HCT116 (cell line): ENCODE measurements at regions not wholly inside any gene's neighbourhood (a gene's known extent, or its start where the extent isn't known, plus 50 kb on each side); places are given as distances from the start of the nearest gene placed in this dataset.

Source experiments
- ATAC-seq: fragments of 200-7000 bp; cut with Tn5 transposase; 2 replicates; pipeline ENCODE4 v1.9.1; 2020; ENCODE audit warnings: mild to moderate bottlenecking, moderate library complexity
- BruUV-seq: library from RNA; stranded (reverse); fragments of 400-500 nt; replicated peaks from 2 replicates; lab custom pipeline; 2021; lab: Mats Ljungman, UMichigan
- CTCF ChIA-PET: fragments of 300-600 bp; sonication (Branson Sonifier 250); formaldehyde crosslinking; loops from one replicate; lab custom pipeline; 2021; ENCODE audit warnings: antibody characterized with exemption; lab: Charles Lee
- POLR2A ChIA-PET: fragments of 300-600, 350-600 bp; sonication (Branson Sonifier 250); formaldehyde crosslinking; loops from one replicate; lab custom pipeline; 2021; ENCODE audit warnings: antibody characterized with exemption; lab: Charles Lee
- RAD21 ChIA-PET, 2 experiments: fragments of 300-600 bp; sonication (Branson Sonifier 250); formaldehyde crosslinking; loops; one replicate each; lab custom pipeline; 2023; ENCODE audit warnings: low total read pairs in 2 of 2; ENCODE audit not compliant: uncharacterized antibody in 2 of 2, unreplicated experiment in 2 of 2, low non-redundant PET in 1 of 2; lab: Charles Lee
- DNase-seq: peaks from one replicate; pipeline ENCODE4 v3.0.0-alpha.2; 2010; ENCODE audit warnings: low read depth, low spot score
- H2AFZ ChIP-seq: fragments of 200-600 bp; shearing (Covaris generic), sonication (generic); 2 replicates; pipeline ENCODE4 v1.6.1; 2017; ENCODE audit warnings: low read depth, mixed run types, mixed read lengths, antibody characterized with exemption, low read length; ENCODE audit not compliant: poor library complexity, severe bottlenecking
- H3K27ac ChIP-seq: 2 replicates; pipeline ENCODE4 v1.5.1; 2012; ENCODE audit warnings: low read depth, low read length
- H3K27me3 ChIP-seq: fragments of 200-600 bp; sonication (generic); 2 replicates; pipeline ENCODE4 v1.6.1; 2016; ENCODE audit warnings: mixed run types, low read length, mixed read lengths; ENCODE audit not compliant: insufficient read depth
- H3K36me3 ChIP-seq, 2 experiments: fragments of 200-500 bp in 1 of 2; fragments of 200-600 bp in 1 of 2; sonication (Bioruptor generic) in 1 of 2; sonication (generic) in 1 of 2; 2 replicates each; pipeline versions ENCODE4 v1.5.1 to v1.6.1; 2014 to 2016; ENCODE audit warnings: low read length in 2 of 2, inconsistent platforms in 1 of 2, mixed read lengths in 1 of 2, mixed run types in 1 of 2; ENCODE audit not compliant: insufficient read depth in 2 of 2, control insufficient read depth in 1 of 2
- H3K4me1 ChIP-seq, 2 experiments: fragments of 200-600 bp in 1 of 2; sonication (generic) in 1 of 2; 2 replicates each; pipeline versions ENCODE4 v1.5.1 to v1.6.1; 2012 to 2017; ENCODE audit warnings: low read length in 2 of 2, inconsistent platforms in 1 of 2, mild to moderate bottlenecking in 1 of 2, mixed read lengths in 1 of 2, mixed run types in 1 of 2, moderate library complexity in 1 of 2; ENCODE audit not compliant: insufficient read depth in 2 of 2, control insufficient read depth in 1 of 2
- H3K4me2 ChIP-seq: fragments of 200-600 bp; sonication (generic); 2 replicates; pipeline ENCODE4 v1.6.1; 2017; ENCODE audit warnings: mixed run types, low read length, mixed read lengths
- H3K4me3 ChIP-seq, 2 experiments: fragments of 200-600 bp in 1 of 2; sonication (generic) in 1 of 2; replicated peaks in 1 of 2; 2 replicates each; pipeline ENCODE4 v1.5.1; 2011 to 2016; ENCODE audit warnings: low read length in 2 of 2, control low read depth in 1 of 2, low read depth in 1 of 2, mild to moderate bottlenecking in 1 of 2, mixed read lengths in 1 of 2, mixed run types in 1 of 2
- H3K79me2 ChIP-seq: fragments of 200-600 bp; sonication (generic); 2 replicates; pipeline ENCODE4 v1.6.1; 2017; ENCODE audit warnings: mild to moderate bottlenecking, mixed run types, low read length, moderate library complexity, mixed read lengths; ENCODE audit not compliant: insufficient read depth
- H3K9ac ChIP-seq: fragments of 200-600 bp; sonication (generic); 2 replicates; pipeline ENCODE4 v1.6.1; 2016; ENCODE audit warnings: low read length, mixed read lengths
- H3K9me2 ChIP-seq: fragments of 200-600 bp; sonication (generic), shearing (Covaris generic); 2 replicates; pipeline ENCODE4 v1.6.1; 2017; ENCODE audit warnings: mixed run types, mild to moderate bottlenecking, moderate library complexity; ENCODE audit not compliant: insufficient read depth
- H3K9me3 ChIP-seq, 2 experiments: fragments of 200-500 bp in 1 of 2; fragments of 200-600 bp in 1 of 2; sonication (Bioruptor generic) in 1 of 2; sonication (generic) in 1 of 2; 2 replicates each; pipeline ENCODE4 v1.6.1; 2014 to 2017; ENCODE audit warnings: low read length in 2 of 2, mixed read lengths in 2 of 2, inconsistent platforms in 1 of 2, low read depth in 1 of 2, mild to moderate bottlenecking in 1 of 2, mixed run types in 1 of 2, moderate library complexity in 1 of 2; ENCODE audit not compliant: control insufficient read depth in 1 of 2, insufficient read depth in 1 of 2
- H4K20me1 ChIP-seq: fragments of 200-600 bp; sonication (generic), shearing (Covaris generic); 2 replicates; pipeline ENCODE4 v1.6.1; 2017; ENCODE audit warnings: mixed run types, mild to moderate bottlenecking, moderate library complexity; ENCODE audit not compliant: insufficient read depth
- CTCF ChIP-seq, 3 experiments: fragments of 200-600 bp in 1 of 3; sonication (generic) in 1 of 3; IDR thresholded peaks in 2 of 3; conservative IDR thresholded peaks in 1 of 3; 2 replicates each; pipeline ENCODE4 v1.5.1; 2012 to 2017; ENCODE audit warnings: low read depth in 2 of 3, low read length in 2 of 3, antibody characterized with exemption in 1 of 3, borderline replicate concordance in 1 of 3, control low read depth in 1 of 3, mild to moderate bottlenecking in 1 of 3, mixed read lengths in 1 of 3, mixed run types in 1 of 3, moderate library complexity in 1 of 3; ENCODE audit not compliant: insufficient read depth in 1 of 3
- FOSL1 ChIP-seq: IDR thresholded peaks from 2 replicates; pipeline ENCODE4 v1.6.1; 2012; ENCODE audit warnings: low read depth
- JUND ChIP-seq: IDR thresholded peaks from 2 replicates; pipeline ENCODE4 v1.6.1; 2012
- MAX ChIP-seq: IDR thresholded peaks from 2 replicates; pipeline ENCODE4 v1.6.1; 2012
- POLR2A ChIP-seq: IDR thresholded peaks from 2 replicates; pipeline ENCODE4 v1.7.0; 2011; ENCODE audit warnings: borderline replicate concordance; ENCODE audit not compliant: insufficient read depth, insufficient read length; ENCODE audit errors: extremely low read depth
- RAD21 ChIP-seq: IDR thresholded peaks from 2 replicates; pipeline ENCODE4 v1.6.1; 2012; ENCODE audit warnings: low read depth, mild to moderate bottlenecking
- REST ChIP-seq: IDR thresholded peaks from 2 replicates; pipeline ENCODE4 v1.6.1; 2012; ENCODE audit warnings: low read depth
- SIN3A ChIP-seq: IDR thresholded peaks from 2 replicates; pipeline ENCODE4 v1.6.1; 2012; ENCODE audit warnings: low read depth
- ZNF274 ChIP-seq: fragments of 200-500 bp; sonication (Bioruptor generic); IDR thresholded peaks from 2 replicates; pipeline ENCODE4 v1.6.1; 2014; ENCODE audit warnings: mild to moderate bottlenecking, low read depth, low read length, inconsistent platforms
- intact Hi-C: fragments of 100-400 bp; cut with micrococcal nuclease; formaldehyde crosslinking; loops from 2 replicates; pipeline ENCODE4 v1.10.0; 2022

GRCh38 chr11:80065086-80065485, 624.3 kb upstream of the TENM4 start (continued):
- TF ChIP-seq MAX (no peak), CTCF (IDR thresholded peaks at IDR 0.05 in 2 of 3, conservative IDR thresholded peaks at IDR 0.05 in 1 of 3; ENCODE audit: borderline replicate concordance in 1 of 3, insufficient read depth in 1 of 3, low read depth in 2 of 3, low read length in 2 of 3) (no peak)
- TF ChIP-seq, all 23 proteins: peak for 0

- H2AFZ ChIP-seq: no peak overlapping the region
- no TSS peak for BruUV-seq
- RAD21 ChIA-PET: no interaction called here
- no peak for TF ChIP-seq ZNF274
- TF ChIP-seq MAX: no peak
- no peak for TF ChIP-seq RAD21
- no peak for TF ChIP-seq REST
- TF ChIP-seq SIN3A: no peak
- no peak for TF ChIP-seq FOSL1
- TF ChIP-seq JUND: no peak
- TF ChIP-seq POLR2A: no peak
- H3K27me3 ChIP-seq: no peaks in the 10 kb centered on the region
- H3K9me2 ChIP-seq: no peaks in the 10 kb centered on the region
- H3K9ac ChIP-seq: no peak overlapping the region
- H4K20me1 ChIP-seq: no peaks in the 10 kb centered on the region
- no peak for ATAC-seq
- DNase-seq: no peak
- H3K79me2 ChIP-seq: no peaks in the 10 kb centered on the region
- H3K4me2 ChIP-seq: no peak overlapping the region
- intact Hi-C loops: no loop called here
- no peak overlapping the region for H3K4me3 ChIP-seq
- CTCF ChIA-PET: no interaction called here
- H3K36me3 ChIP-seq: no peaks in the 10 kb centered on the region
- POLR2A ChIA-PET: no interaction called here
- H3K4me1 ChIP-seq: no peaks in the 10 kb centered on the region
- H3K27ac ChIP-seq: no peak overlapping the region
- H3K9me3 ChIP-seq: peaks cover 12 to 14% of the 10 kb centered on the region in 2 experiments; a peak in 2 of 4 replicates
Measured at GRCh38 chr11:80061056-80061455, 620.2 kb upstream of the TENM4 start.
